ENCODE measurements at regions not wholly inside any gene's neighbourhood (a gene's known extent, or its start where the extent isn't known, plus 50 kb on each side); places are given as distances from the start of the nearest gene placed in this dataset.

- TF ChIP-seq CTCF (IDR thresholded peaks at IDR 0.05): no peak
- TF ChIP-seq EZH2 (IDR thresholded peaks at IDR 0.05): no peak
- TF ChIP-seq EZH2phosphoT487 (IDR thresholded peaks at IDR 0.05): no peak
Observed at GRCh38 chr4:34964613-34965012, 1279.7 kb downstream of the ARAP2 start.

All from neural progenitor cell (in vitro differentiated cells).